HL-60 (cell line): ENCODE measurements at regions not wholly inside any gene's neighbourhood (a gene's known extent, or its start where the extent isn't known, plus 50 kb on each side); places are given as distances from the start of the nearest gene placed in this dataset.

Source experiments
- DNase-seq, 2 experiments: peaks; one replicate each; pipeline ENCODE4 v3.0.0-alpha.2; 2010 to 2020; ENCODE audit warnings: low read depth in 1 of 2, low spot score in 1 of 2
- H3K27ac ChIP-seq: fragments of 250-450 bp; sonication (Bioruptor Pico); replicated peaks from 2 replicates; pipeline ENCODE4 v1.5.1; 2020; ENCODE audit warnings: mild to moderate bottlenecking, moderate library complexity
- H3K27me3 ChIP-seq: fragments of 250-450 bp; sonication (Bioruptor Pico); 2 replicates; pipeline ENCODE4 v1.5.1; 2021; ENCODE audit warnings: mild to moderate bottlenecking, moderate library complexity; ENCODE audit not compliant: insufficient read depth, poor library complexity, severe bottlenecking
- H3K4me3 ChIP-seq: replicated peaks from 2 replicates; pipeline ENCODE4 v1.5.1; 2011; ENCODE audit warnings: mild to moderate bottlenecking, control low read depth, low read length; ENCODE audit not compliant: insufficient read depth
- CTCF ChIP-seq: IDR thresholded peaks from one replicate; pipeline ENCODE4 v1.5.1; 2011; ENCODE audit warnings: low read length, control low read depth, inconsistent platforms; ENCODE audit not compliant: insufficient read depth
- GABPA ChIP-seq: IDR thresholded peaks from 2 replicates; pipeline ENCODE4 v1.6.1; 2012; ENCODE audit warnings: low read depth
- POLR2AphosphoS5 ChIP-seq: IDR thresholded peaks from 2 replicates; pipeline ENCODE4 v1.6.1; 2012; ENCODE audit warnings: low read depth
- REST ChIP-seq: IDR thresholded peaks from 2 replicates; pipeline ENCODE4 v1.6.1; 2012; ENCODE audit warnings: low read depth; ENCODE audit not compliant: insufficient replicate concordance
- SPI1 ChIP-seq: IDR thresholded peaks from 2 replicates; pipeline ENCODE4 v1.6.1; 2012; ENCODE audit warnings: low read depth, mild to moderate bottlenecking, borderline replicate concordance

- Histone ChIP-seq H3K4me3 (no peak overlapping the region), H3K27me3 (no peaks in the 10 kb centered on the region), H3K27ac (no peak overlapping the region)
- TF ChIP-seq REST (no peak), CTCF (no peak), SPI1 (no peak), POLR2AphosphoS5 (no peak), GABPA (no peak)
- no peak for DNase-seq
Measured at GRCh38 chr3:174431717-174432116, 427.4 kb upstream of the NAALADL2 start.

- TF ChIP-seq REST (no peak), GABPA (no peak), POLR2AphosphoS5 (no peak), SPI1 (no peak), CTCF (no peak)
- Histone ChIP-seq H3K4me3 (no peak overlapping the region), H3K27ac (peak overlapping the region; percentile 60), H3K27me3 (no peaks in the 10 kb centered on the region)
- peak in 1 of 2 experiments; percentile 61 for DNase-seq
Measured at GRCh38 chr3:174436367-174436766, 422.8 kb upstream of the NAALADL2 start.

GRCh38 chr3:174438501-174439145, 420.5 kb upstream of the NAALADL2 start:
- H3K27ac ChIP-seq, result peak overlapping the region; percentile 96
- DNase-seq, result no peak
- no peaks in the 10 kb centered on the region for H3K27me3 ChIP-seq
- no peak for TF ChIP-seq SPI1
- TF ChIP-seq GABPA, result no peak
- TF ChIP-seq REST, result no peak
- no peak for TF ChIP-seq CTCF
- TF ChIP-seq POLR2AphosphoS5, result no peak
- H3K4me3 ChIP-seq, result no peak overlapping the region
